HG03280 (cell line): ENCODE measurements at regions not wholly inside any gene's neighbourhood (a gene's known extent, or its start where the extent isn't known, plus 50 kb on each side); places are given as distances from the start of the nearest gene placed in this dataset.
"Not testable (repeated sequence)": the region's sequence is repeated elsewhere in the genome, so short reads cannot be mapped to it uniquely, and the experiment has no call there.

ENCODE experiments used
- ATAC-seq: cut with Tn5 transposase; IDR thresholded peaks from one replicate; pipeline ENCODE4 v1.9.1; 2021; ENCODE audit warnings: mild to moderate bottlenecking, moderate library complexity; ENCODE audit not compliant: unreplicated experiment

DNA sequence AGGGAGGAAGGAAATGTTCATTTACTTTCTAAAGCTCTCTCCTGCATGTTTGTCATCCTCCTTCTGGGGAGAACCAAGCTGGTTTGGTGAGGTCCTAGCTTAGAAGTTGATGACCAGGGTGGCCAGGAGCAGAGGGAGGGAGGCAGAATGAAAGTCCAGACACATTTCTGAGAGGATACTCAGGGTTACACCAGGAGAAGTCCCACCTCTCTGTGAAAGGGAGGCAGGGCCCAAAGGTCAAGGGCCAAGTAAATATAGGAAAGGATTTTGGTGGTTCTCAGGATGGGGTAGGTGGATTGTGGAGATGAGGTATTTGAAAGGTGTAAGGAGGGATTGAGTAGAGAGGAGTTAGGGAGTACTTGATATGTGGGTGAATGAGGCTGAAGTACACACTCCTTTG lies 58.0 kb upstream of the FBXO11 start:
- ATAC-seq = no peak

DNA sequence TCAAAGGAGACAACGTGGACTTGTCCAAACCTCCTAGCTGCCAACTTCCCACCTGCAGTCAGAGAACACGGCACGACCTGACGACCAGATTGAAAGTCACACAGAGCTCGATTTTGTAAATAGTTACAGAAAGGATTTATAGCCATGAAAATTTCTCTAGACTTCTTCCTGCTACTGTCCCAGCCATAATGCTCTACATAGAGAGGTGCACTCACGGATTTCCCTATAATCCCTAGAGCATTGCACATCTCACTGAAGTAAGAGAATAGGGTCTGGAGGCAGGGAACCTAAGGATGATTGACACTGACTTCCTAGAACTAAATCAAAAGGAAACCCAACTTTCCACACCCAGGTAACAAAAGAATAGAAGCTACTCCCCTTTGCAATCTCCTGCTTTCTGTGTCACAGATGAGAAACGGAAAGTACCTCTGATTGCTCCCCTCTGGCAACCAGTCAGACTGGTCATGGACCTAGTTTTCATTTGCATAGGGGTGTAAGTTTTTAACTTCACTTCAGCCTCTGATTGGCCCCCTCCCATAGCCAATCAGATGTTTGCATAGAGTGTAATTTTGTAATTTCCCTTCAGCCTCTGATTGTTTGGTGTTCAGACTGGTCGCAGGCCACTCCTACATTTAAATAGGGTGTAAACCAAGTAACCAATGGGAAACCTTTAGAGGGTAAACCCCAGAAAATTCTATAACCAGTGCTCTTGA lies 58.6 kb upstream of the FBXO11 start:
- ATAC-seq = no peak

DNA sequence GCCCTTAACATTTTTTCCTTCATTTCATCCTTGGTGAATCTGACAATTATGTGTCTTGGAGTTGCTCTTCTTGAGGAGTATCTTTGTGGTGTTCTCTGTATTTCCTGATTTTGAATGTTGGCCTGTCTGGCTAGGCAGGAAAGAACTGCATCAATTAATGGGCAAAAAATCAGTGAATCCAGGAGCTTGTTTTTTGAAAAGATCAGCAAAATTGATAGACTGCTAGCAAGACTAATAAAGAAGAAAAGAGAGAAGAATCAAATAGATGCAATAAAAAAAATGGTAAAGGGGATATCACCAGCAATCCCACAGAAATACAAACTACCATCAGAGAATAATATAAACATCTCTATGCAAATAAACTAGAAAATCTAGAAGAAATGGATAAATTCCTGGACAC lies 70.4 kb upstream of the FBXO11 start:
- ATAC-seq = not testable (repeated sequence)

DNA sequence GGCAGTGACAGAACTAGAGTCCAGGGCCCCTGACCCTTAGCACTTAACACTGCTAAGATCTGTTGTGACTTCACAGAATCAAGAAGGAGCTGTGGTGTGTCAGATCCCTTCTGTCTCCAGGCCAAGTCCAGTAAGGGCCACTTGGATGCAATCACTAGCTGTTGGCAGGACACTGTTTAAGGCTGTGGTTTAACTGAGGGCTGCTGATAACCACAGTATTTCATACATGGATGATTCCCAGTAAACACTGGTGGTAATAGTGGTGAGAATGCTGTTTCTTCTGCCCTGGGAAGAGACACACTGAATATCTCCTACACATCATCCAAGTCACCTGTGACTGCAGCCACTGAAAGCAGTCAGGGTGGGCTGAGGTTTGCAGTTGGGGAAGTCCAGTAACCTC lies 77.7 kb upstream of the FBXO11 start:
- no peak for ATAC-seq

DNA sequence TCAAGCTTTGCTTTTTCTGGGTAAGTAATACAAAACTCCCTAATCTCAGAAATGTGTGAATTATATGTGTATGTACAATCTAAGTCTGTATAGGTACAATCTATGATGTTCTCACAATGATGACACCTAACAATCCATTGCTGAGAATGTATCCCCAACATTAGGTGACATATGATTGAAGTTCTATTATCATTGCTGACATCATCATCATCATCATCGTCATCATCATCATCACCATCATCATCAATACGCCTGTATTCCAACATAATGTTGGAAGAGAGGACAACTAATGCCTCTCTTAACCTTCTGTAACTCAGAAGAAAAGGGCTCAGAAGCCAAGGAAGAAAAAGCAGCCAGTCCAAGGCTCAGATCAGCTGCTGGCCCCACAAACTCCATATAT lies 84.2 kb upstream of the FBXO11 start:
- ATAC-seq = no peak

DNA sequence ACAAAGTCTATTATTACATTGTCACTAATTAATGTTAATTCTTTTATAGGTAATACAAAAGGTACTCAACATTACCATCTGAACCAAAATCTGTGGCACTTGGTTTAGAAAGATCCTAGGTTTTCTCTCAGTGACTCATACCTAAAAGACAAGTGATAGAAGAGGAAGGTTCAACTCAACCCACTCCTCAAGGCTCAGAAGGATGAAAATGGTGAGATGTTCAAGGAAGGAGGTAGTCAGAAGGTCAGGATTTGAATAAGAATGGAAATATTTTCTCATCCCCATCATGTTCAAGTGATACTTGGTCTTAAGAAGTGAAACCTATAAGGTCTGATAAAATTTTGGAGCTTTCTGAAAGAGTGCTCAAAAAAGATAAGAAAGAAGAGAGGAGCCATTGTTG lies 86.4 kb upstream of the FBXO11 start:
- no peak for ATAC-seq

DNA sequence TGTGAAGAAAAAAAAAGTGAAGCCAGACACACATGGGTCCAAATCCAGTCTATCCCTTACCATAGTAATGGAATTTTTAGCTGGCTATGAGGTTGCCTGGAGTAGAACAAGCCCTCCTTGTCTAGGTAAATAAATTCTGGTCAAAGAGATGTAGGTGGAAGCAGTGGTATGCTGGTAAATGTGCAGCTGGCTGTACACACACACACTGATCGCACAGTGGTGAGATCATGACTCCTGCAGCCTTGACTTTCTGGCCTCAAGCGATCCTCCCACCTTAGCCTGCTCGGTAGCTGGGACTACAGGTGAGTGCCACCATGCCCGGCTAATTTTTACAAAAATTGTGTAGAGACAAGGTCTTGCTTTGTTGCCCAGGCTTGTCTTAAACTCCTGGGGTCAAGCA lies 90.5 kb upstream of the FBXO11 start:
- no peak for ATAC-seq

DNA sequence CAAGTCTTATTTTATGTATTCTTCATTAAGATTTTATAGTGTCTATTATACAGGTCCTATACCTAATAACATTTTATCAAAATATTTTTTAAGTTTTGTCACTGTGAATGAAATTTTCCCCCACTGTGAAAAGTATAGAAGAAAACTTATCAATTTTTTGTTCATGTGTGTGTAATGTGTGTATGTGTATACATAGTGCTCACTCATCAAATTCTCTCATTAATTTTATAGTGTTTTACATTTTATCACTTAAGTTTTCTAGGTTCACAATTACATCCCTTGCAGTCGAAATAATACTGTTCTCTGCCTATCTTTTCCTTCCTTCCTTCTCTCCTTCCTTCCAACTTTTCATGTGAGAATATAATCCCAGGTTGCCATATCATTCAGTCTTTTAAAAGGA lies 93.2 kb upstream of the FBXO11 start:
- no peak for ATAC-seq

DNA sequence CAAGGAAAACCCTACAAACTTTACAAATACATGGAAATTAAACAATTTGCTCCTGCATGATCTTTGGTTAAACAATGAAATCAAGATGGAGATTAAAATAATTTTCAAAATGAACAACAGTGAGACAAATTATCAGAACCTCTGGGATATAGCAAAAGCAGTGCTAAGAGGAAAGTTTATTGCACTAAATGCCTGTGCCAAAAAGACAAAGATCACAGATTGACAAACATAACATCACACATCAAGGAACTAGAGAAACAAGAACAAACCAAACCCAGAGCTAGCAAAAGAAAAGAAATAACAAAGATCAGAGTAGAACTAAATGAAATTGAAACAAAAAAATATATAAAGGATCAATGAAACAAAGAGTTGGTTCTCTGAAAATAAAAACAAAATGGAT lies 95.2 kb upstream of the FBXO11 start:
- ATAC-seq = no peak

DNA sequence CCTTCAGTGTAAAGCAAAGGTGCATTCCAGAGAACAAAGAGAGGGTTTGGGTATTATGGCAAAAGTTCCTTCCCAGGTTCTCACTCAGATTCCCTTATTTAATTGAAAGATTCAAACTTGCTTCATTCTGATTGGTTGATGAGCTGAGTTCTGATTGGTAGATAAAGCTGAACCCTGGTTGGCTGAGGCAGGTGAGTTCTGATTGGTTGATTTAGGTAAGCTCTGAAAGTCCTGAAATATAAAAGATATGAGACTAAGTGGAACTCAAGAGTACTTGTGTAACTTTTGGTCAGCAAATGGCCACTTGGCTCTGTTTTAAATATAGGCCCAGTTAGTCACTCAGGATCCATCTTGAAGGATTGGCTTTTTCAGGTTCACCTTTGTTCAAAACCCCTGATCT lies 99.8 kb upstream of the FBXO11 start:
- no peak for ATAC-seq

DNA sequence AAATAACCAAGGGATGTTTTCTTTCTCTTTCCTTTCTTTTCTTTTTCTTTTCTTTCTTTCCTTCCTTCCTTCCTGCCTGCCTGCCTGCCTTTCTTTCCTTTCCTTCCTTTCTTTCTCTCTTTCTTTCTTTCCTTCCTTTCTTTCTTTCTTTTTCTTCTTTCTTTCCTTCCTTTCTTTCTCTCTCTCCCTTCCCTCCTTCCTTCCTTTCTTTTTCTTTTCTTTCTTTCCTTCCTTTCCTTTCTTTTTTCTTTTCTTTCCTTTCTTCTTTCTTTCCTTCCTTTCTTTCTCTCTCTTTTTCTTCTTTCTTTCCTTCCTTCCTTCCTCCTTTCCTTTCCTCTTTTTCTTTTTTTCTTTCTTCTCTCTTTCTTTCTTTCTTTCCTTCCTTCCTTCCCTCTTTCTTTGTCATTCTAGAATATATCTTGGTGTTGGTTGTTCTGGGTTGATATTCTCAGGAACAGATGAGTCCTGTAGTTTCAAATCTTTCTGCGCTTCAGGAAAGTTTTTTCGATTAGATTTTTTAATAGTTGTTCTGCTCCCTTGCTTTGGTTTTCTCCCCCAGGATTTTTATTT lies 101.5 kb upstream of the FBXO11 start:
- ATAC-seq = no peak

DNA sequence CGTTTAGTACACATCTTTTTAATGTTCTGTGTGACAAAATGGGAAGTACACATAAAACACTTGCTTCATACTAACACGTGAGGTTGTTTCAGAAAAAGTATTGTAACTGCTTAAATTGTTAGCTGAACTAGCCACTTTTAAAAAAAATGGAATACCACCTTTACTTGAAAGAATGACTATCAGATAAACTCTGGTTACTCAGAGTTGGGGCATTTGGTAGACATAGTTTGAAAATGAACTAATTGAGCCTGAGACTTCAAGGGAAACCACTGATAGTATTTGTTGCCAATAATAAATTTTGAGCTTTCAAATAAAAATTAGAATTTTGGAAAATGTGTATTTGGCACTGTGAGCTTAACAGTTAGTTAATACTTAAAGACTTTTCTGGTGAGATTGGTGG lies 103.0 kb upstream of the FBXO11 start:
- no peak for ATAC-seq

DNA sequence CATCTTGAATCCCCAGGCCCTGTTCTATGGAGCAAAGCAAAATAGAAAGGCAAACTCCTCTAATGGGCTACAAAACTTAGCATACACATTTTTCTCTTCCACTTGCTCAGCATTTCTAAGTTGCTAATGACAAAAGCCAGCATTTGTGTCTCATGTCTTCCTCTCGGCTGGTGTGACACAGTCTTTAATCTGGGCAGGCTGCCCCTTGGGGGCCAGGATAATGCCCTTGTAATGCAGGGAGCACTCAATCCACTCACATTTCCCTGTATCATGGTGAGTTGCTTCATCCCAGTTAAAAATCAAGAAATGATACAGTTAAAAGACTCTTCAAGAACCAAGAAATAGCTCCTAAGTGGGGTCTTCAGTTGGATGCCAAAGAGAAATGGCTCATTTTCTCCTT lies 109.1 kb upstream of the FBXO11 start:
- no peak for ATAC-seq

DNA sequence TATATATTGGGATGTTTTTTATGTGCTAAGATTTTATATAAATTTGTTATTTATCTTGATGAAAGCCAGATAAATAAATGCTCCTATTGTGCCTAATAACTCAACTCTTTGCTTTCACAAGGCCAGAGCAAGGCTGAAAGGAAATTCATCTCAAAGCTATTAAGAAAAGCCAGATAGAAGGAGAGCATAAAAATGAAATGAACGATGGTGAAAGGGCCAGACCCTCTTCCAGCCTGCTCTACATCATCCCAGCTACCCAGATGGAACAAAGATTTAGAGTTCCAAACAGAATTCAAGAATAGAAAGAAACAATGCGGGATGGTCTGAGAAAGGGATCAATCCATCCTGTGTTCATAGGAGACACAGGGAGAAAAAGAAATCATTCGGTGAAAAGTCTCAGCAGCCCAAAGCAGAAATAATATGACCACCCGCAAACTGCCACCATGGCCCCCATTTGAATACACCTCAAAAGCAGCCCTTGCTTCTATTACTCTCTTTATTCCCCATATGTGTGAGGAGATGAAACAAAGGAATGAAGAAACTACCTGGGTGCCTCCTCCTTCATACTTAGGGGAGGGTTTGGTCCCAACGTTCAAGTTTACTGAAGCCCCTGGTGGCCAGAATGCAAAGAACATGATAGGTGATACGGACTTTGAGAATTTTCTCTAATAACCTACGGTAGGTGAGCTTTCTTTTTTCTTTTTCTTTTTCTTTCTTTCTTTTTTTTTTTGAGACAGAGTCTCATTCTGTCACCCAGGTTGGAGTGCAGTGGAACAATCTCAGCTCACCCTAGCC lies 110.1 kb upstream of the FBXO11 start:
- no peak for ATAC-seq

DNA sequence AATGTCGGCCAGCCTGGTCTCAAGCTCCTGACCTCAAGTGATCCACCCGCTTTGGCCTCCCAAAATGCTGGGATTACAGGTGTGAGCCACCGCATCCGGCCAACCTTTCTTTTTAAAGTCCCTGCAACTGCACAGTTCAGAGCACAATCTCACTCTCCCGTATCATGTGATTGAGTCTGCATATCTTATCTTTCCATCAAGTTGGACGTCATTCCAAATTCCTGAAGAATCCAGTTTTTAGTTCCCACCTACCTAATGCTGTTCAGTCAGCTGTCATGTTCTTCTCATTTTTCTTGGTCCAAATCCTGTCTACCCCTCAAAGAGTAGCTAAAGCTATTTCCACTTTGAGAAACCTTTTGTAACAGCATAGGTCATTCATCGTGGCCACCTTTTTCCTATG lies 110.8 kb upstream of the FBXO11 start:
- ATAC-seq = no peak

DNA sequence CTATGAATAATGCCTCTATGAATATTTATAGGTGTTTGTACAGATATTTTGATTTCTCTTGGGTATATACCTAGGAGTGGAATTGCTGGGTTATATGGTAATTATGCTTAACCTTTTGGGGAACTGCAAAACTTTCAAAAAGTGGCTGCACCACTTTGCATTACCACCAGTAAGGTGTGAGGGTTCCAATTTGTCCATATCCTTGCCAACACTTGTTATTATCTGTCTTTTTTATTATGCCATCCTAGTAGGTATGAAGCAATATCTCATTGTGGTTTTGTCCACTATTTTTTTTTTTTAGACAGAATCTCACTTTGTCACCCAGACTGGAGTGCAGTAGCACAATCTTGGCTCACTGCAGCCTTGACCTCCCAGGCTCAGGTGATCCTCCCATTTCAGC lies 112.2 kb upstream of the FBXO11 start:
- ATAC-seq = no peak

DNA sequence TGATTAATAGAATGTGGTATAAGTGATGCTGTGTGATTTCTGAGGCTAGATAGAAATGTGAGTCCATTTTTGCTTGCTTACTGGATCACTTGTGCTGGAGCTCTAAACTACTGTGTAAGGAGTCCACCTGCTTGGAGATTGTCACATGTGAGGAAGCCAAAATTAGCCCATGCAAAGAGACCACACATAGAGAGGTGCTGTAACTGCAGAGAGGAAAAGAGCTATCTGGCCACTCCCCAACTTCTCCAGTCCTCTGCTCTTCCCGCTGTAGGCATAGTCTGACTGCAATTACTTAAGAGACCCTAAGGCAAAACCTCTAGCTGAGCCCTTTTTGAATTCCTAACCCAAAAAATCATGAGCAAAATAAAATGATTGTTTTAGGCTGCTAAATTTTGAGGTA lies 120.6 kb upstream of the FBXO11 start:
- no peak for ATAC-seq

DNA sequence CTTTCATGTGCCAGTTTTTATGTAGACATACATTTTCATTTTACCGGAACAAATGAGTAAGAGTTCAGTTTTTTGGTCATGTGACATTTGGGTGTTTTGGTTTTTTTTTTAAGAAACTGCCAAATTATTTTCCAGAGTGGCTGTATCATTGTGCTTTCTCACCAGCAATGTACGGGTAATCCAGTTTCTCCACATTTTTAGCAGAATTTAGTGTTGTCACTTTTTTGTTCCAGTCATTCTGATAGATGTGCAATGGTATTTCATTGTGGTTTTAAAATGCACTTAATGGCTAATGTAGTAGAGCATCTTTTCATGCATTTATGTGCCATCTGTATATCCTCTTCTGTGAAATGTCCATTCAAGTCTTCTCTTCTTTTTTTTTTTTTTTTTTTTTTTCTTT lies 126.5 kb upstream of the FBXO11 start:
- ATAC-seq = no peak

DNA sequence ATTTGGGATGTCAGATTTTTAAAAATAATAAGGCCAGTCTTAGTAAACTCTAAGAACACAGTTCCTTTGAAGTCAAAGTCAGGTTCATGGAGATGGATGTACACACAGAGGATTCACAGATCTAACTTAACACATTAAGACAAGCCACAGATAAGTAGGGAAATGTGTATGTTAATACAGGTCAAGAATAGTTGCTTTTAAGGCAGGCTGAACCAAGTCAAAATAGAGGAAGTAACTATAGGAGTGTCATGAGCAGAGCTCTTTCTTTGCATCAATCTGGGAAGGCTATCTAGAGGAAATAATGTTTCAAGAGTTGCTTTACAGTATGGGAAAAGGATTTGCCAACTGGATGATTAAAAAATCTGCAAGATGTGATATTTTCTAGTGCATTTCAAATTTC lies 128.0 kb upstream of the FBXO11 start:
- ATAC-seq = no peak

DNA sequence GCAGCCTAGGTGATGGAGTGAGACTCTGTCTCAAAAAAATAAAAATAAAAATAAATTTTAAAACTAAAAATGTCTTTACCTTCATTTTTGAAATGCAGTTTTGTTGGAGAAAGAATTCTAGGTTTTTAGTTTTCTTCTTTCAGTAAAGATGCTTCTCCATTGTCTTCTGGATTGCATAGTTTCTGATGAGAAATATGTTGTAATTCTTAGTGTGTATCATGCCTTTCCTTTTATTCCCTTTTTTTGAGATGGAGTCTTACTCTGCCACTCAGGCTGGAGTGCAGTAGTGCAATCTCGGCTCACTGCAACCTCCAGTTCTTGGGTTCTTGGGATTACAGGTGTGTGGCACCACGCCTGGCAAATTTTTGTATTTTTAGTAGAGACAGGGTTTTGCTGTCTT lies 130.0 kb upstream of the FBXO11 start:
- ATAC-seq = no peak

DNA sequence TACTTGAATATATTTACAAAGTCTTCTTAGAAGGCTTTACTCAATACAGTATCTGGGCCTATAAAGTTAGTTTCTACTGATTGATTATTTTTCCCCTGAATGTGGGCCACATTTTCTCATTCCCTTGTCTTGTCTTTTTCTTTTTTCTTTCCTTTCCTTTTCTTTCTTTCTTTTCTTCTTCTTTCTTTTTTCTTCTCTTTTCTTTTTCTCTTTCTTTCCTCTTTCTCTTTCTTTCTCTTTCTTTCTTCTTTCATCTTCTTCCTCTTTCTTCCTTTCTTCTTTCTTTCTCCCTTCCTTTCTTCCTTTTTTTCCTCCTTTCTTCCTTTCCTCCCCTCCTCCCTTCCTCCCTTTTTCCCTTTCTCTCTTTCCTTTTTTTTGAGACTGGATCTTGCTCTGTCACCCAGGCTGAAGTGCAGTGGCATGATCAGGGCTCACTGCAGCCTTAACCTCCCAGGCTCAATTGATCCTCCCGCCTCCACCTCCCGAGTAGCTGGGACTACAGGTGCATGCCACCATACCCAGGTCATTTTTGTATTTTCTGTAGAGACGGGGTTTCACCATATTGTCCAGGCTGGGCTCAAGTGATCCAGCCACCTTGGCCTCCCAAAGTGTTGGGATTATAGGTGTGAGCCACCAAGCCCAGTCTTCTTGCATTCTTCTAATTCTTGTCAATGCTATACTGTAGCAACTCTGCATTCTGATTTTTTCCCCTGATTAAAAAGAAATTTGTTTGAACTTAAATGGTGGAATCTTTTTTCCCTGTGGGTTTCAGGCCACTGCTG lies 133.1 kb upstream of the FBXO11 start:
- ATAC-seq = no peak
